ENCODE measurements at regions not wholly inside any gene's neighbourhood (a gene's known extent, or its start where the extent isn't known, plus 50 kb on each side); places are given as distances from the start of the nearest gene placed in this dataset.

DNA sequence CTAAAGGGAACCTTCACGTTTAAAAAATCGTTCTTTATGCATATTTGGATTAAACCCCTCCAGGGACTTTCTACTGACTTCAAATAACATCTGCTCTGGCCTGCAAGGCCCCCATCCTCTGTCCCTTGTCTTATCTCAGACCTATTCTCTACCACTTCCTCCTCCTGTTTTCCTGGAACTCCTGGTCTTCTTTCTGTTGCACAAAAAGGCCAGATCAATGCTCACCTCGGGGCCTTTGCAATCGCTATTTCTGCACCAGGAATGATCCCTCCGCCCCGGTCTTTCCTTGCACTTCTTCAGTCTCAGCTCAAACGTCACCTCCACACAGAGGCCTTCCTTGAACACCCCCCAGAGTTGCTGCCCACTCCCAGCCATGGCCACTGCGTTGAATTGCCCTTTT lies 57.6 kb upstream of the BEGAIN start:
- Histone ChIP-seq H3K27ac (ENCODE audit: insufficient read depth, low read length) (no peak overlapping the region), H3K27me3 (ENCODE audit: control insufficient read depth, insufficient read depth, low read length) (peaks cover 4% of the 10 kb centered on the region), H3K9ac (ENCODE audit: insufficient read depth, low read length) (no peak overlapping the region), H2AFZ (ENCODE audit: low read length) (no peak overlapping the region), H3K4me1 (ENCODE audit: control insufficient read depth, extremely low read depth, insufficient read depth, low read length) (peaks cover 3% of the 10 kb centered on the region), H4K20me1 (ENCODE audit: control insufficient read depth, extremely low read depth, insufficient read depth, low read length) (no peaks in the 10 kb centered on the region), H3K4me3 (replicated peaks in 1 of 4; ENCODE audit: control extremely low read depth in 1 of 4, insufficient read depth in 1 of 4, low read depth in 3 of 4, low read length in 4 of 4) (no peak overlapping the region), H3K9me3 (ENCODE audit: control insufficient read depth, insufficient read depth, low read depth, low read length) (no peaks in the 10 kb centered on the region), H3K79me2 (ENCODE audit: control insufficient read depth, insufficient read depth, low read length) (no peaks in the 10 kb centered on the region), H3K36me3 (ENCODE audit: control insufficient read depth, insufficient read depth, low read length) (no peaks in the 10 kb centered on the region), H3K4me2 (ENCODE audit: extremely low read depth, insufficient read depth, low read length) (no peak overlapping the region)
- DNase-seq (ENCODE audit: low read depth in 2 of 2) = no peak
- TF ChIP-seq, protein P1, sequence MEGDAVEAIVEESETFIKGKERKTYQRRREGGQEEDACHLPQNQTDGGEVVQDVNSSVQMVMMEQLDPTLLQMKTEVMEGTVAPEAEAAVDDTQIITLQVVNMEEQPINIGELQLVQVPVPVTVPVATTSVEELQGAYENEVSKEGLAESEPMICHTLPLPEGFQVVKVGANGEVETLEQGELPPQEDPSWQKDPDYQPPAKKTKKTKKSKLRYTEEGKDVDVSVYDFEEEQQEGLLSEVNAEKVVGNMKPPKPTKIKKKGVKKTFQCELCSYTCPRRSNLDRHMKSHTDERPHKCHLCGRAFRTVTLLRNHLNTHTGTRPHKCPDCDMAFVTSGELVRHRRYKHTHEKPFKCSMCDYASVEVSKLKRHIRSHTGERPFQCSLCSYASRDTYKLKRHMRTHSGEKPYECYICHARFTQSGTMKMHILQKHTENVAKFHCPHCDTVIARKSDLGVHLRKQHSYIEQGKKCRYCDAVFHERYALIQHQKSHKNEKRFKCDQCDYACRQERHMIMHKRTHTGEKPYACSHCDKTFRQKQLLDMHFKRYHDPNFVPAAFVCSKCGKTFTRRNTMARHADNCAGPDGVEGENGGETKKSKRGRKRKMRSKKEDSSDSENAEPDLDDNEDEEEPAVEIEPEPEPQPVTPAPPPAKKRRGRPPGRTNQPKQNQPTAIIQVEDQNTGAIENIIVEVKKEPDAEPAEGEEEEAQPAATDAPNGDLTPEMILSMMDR (conservative IDR thresholded peaks at IDR 0.05 in 1 of 2, IDR thresholded peaks at IDR 0.05 in 1 of 2; ENCODE audit: low read depth in 1 of 2, low read length in 2 of 2) = no peak
- TF ChIP-seq EZH2 (IDR thresholded peaks at IDR 0.05; ENCODE audit: low read length, missing control alignments) = no peak

DNA sequence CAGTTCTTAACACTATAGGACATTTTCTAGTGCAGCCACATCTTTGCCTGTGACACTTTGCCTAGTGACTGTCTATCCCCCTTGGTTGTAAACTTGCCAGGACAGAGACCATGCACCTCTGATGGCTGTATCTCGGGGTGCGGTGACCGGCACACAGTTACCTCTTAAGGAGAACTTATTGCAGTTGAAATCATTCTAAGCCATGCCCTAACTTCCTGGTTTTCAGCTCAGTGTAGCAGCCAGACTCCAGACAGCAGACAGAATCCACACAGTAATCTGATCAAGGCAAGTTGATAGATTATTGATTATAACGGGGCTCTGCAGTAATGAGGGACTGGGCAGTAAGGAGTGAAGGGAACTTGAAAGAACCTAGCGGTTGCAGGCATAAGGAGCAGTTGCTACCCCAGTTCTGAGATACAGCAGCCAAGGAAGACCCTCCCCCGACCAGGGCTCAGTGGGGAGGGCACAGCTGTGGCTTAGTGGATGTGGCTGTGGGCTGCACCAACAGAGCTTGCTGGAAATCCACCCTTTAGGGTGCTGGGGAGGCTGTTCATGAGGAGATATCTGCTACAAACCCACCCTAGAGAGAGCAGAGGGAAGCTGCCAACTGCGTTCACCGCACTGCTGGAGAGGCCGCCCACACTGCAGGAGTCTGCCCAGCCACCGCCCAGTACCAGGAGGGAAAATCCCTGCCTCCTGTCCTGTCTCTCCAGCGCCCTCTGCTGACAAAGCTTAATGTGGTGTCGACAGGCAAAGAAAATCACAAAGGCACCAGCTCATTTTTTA lies 58.2 kb upstream of the BEGAIN start:
- DNase-seq (ENCODE audit: low read depth in 2 of 2) = peak; percentile 78 to 80
- H3K27ac ChIP-seq (ENCODE audit: insufficient read depth, low read length) = no peak overlapping the region
- no peak for TF ChIP-seq EZH2 (IDR thresholded peaks at IDR 0.05; ENCODE audit: low read length, missing control alignments)
- TF ChIP-seq, protein P1 (conservative IDR thresholded peaks at IDR 0.05 in 1 of 2, IDR thresholded peaks at IDR 0.05 in 1 of 2; ENCODE audit: low read depth in 1 of 2, low read length in 2 of 2) = peak; percentile 70 to 89
- no peaks in the 10 kb centered on the region for H3K9me3 ChIP-seq (ENCODE audit: control insufficient read depth, insufficient read depth, low read depth, low read length)
- H3K79me2 ChIP-seq (ENCODE audit: control insufficient read depth, insufficient read depth, low read length) = no peaks in the 10 kb centered on the region
- H3K4me3 ChIP-seq (replicated peaks in 1 of 4; ENCODE audit: control extremely low read depth in 1 of 4, insufficient read depth in 1 of 4, low read depth in 3 of 4, low read length in 4 of 4) = no peak overlapping the region
- H4K20me1 ChIP-seq (ENCODE audit: control insufficient read depth, extremely low read depth, insufficient read depth, low read length) = no peaks in the 10 kb centered on the region
- no peaks in the 10 kb centered on the region for H3K36me3 ChIP-seq (ENCODE audit: control insufficient read depth, insufficient read depth, low read length)
- H3K9ac ChIP-seq (ENCODE audit: insufficient read depth, low read length) = no peak overlapping the region
- peaks cover 4% of the 10 kb centered on the region for H3K27me3 ChIP-seq (ENCODE audit: control insufficient read depth, insufficient read depth, low read length)
- peaks cover 3% of the 10 kb centered on the region for H3K4me1 ChIP-seq (ENCODE audit: control insufficient read depth, extremely low read depth, insufficient read depth, low read length)
- H2AFZ ChIP-seq (ENCODE audit: low read length) = no peak overlapping the region
- H3K4me2 ChIP-seq (ENCODE audit: extremely low read depth, insufficient read depth, low read length) = peak overlapping the region; percentile 44

DNA sequence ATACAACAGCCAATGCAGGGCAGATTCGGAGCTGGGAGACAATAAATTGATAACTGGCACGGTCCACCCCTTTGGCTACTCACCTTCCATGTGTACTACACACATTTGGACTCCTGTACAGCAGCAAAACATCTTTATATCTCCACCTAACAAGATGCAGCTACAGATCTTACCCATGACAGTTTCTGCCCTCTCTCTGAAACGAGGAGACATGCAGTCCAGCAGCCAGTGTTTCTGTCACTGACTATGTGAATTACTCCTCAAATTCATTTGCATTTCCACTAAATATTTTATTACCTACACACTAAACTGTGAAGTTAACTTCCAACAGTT lies 58.7 kb upstream of the BEGAIN start:
- no peak overlapping the region for H3K27ac ChIP-seq (ENCODE audit: insufficient read depth, low read length)
- H3K9me3 ChIP-seq (ENCODE audit: control insufficient read depth, insufficient read depth, low read depth, low read length) = no peaks in the 10 kb centered on the region
- H3K79me2 ChIP-seq (ENCODE audit: control insufficient read depth, insufficient read depth, low read length) = no peaks in the 10 kb centered on the region
- peaks cover 3% of the 10 kb centered on the region for H3K4me1 ChIP-seq (ENCODE audit: control insufficient read depth, extremely low read depth, insufficient read depth, low read length)
- H4K20me1 ChIP-seq (ENCODE audit: control insufficient read depth, extremely low read depth, insufficient read depth, low read length) = no peaks in the 10 kb centered on the region
- no peak overlapping the region for H3K9ac ChIP-seq (ENCODE audit: insufficient read depth, low read length)
- no peaks in the 10 kb centered on the region for H3K36me3 ChIP-seq (ENCODE audit: control insufficient read depth, insufficient read depth, low read length)
- H3K4me2 ChIP-seq (ENCODE audit: extremely low read depth, insufficient read depth, low read length) = no peak overlapping the region
- H2AFZ ChIP-seq (ENCODE audit: low read length) = no peak overlapping the region
- TF ChIP-seq, protein P1 (conservative IDR thresholded peaks at IDR 0.05 in 1 of 2, IDR thresholded peaks at IDR 0.05 in 1 of 2; ENCODE audit: low read depth in 1 of 2, low read length in 2 of 2) = no peak
- no peak for TF ChIP-seq EZH2 (IDR thresholded peaks at IDR 0.05; ENCODE audit: low read length, missing control alignments)
- H3K27me3 ChIP-seq (ENCODE audit: control insufficient read depth, insufficient read depth, low read length) = peaks cover 4% of the 10 kb centered on the region
- H3K4me3 ChIP-seq (replicated peaks in 1 of 4; ENCODE audit: control extremely low read depth in 1 of 4, insufficient read depth in 1 of 4, low read depth in 3 of 4, low read length in 4 of 4) = no peak overlapping the region
- no peak for DNase-seq (ENCODE audit: low read depth in 2 of 2)
